DMS53 treated with DMSO at 0.1 percent for 48 hours (cell line): ENCODE measurements at regions not wholly inside any gene's neighbourhood (a gene's known extent, or its start where the extent isn't known, plus 50 kb on each side); places are given as distances from the start of the nearest gene placed in this dataset.

ENCODE experiments used
- DNase-seq: peaks from one replicate; lab custom pipeline; 2025; ENCODE audit not compliant: unreplicated experiment; lab: John Stamatoyannopoulos, UW

- no peak for DNase-seq
Measured at GRCh38 chr16:82567175-82567574, 59.6 kb upstream of the CDH13 start.

GRCh38 chr16:82563401-82563800 is 63.4 kb upstream of the CDH13 start:
- DNase-seq, result no peak

GRCh38 chr16:82562183-82562683 is 64.5 kb upstream of the CDH13 start:
- DNase-seq, result no peak

DNA sequence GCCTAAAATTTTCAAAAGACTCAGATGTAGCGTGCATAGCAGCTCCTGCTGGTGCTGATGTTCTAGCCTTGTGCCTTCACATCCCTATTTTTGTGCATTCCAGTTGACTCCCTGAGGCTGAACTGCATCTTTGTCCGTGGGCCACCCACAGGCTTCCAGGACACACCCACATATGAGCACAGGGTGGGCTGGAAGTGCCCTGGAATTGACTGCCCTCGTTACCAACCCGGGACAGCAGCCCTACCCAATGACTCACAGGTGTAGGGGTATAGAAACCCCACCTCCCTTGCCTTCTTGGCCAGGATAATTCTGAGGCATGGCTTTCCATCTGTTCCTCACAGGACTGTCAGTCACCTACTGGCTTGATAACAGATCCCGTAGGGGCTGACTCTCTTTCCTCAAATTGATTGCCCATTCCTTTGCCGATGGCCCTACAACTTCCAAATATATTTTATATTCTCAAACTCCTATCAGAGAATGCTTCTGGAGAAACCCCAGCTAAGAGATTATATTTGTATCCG is 65.9 kb upstream of the CDH13 start:
- no peak for DNase-seq

DNA sequence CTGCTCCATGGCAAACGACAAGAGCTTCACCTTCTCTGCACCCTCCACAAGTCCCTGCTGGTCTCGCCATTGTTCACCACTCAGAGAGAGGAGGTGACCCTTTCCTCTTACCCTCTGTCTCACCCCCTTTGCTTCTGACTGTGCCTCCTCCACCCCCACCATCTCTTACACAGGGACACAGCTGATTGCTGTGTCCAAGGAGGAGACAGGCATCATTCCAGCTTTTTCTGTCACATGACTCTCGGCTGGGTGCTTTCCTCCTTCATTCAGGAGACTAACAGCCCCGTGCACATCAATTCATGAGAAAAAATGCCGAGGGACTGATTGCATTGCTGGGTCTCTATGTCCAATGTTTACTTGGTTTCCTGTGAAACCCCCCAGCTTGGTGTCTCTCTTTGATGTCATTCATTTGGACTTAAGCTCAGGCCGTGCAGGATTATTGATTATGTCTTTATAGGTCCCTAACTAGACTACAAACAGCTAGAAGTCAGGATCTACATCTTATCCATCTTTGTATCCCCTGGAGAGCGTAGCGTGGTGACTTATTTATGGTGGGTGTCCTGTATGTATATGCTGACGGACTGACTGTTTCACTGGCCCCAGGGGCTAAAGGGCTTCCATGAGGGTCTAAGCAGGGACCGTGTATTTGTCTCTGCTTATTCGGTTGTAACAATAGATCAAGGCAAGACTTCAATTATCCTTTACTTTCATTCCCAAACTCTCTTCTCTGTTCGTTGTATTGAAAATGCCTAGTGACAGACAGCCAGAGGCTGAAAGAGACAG is 82.2 kb upstream of the CDH13 start:
- DNase-seq, result no peak

GRCh38 chr16:82542714-82543113 is 84.1 kb upstream of the CDH13 start:
- no peak for DNase-seq

- DNase-seq, result no peak
Measured at GRCh38 chr16:82541103-82541502, 85.7 kb upstream of the CDH13 start.

GRCh38 chr16:82535764-82536163 is 91.0 kb upstream of the CDH13 start:
- no peak for DNase-seq

DNA sequence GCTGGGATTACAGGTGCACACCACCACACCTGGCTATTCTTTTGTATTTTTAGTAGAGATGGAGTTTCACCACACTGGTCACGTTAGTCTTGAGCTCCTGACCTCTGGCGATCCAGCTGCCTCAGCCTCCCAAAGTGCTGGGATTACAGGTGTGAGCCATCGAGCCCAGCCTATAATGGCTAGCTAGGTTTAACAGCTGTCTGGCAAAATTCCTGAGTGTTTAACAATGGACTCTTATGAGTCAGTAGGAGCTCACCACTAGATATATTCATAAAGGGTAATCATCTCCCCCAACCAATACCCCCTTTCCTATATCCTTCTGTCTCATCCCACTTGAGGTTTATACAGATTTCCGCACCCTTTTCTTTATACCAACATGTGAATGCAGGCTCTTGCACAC is 91.5 kb upstream of the CDH13 start:
- DNase-seq, result no peak

DNA sequence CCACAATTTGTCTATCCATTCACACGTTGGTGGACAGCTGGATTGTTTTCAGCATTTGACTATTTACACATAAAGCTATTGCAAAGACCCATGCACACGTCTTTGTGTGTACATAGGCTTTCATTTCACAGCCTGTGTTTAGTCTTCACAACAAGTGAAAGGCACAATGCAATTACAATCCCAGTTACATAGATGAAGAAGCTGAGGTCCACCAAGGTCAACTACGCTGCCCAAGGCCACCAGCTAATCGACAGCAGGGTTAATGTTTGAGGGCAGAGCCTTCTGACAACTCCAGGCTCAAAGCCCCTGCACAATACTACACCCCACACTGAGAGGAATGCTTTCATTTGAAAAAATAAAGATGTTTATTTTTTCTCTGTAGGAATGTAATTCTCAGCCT is 93.6 kb upstream of the CDH13 start:
- DNase-seq, result no peak

- no peak for DNase-seq
Measured at GRCh38 chr16:82530883-82531282, 95.9 kb upstream of the CDH13 start.

DNA sequence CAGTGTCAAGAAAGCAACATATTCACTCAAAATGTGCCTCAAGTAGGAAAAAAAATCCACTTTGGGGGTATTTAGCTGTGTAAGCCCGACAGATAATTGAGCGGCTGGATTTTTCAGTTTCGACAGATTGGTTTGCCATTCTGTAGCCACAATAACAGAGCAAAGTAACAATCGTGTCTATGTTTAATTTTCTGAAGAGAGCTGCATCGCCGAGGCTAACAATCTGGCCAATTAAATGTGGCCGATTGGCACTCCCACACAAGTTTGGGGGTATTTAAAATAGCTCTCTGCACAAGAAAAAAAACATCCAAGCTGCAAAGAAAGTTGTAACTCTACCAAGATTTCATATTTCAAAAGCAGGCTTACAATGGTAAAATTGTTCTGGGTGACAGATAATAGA is 99.7 kb upstream of the CDH13 start:
- no peak for DNase-seq

- peak; percentile 58 for DNase-seq
Measured at GRCh38 chr16:82524976-82525375, 101.8 kb upstream of the CDH13 start.

GRCh38 chr16:82523815-82524214 is 103.0 kb upstream of the CDH13 start:
- DNase-seq, result no peak

GRCh38 chr16:82522026-82522425 is 104.7 kb upstream of the CDH13 start:
- no peak for DNase-seq

DNA sequence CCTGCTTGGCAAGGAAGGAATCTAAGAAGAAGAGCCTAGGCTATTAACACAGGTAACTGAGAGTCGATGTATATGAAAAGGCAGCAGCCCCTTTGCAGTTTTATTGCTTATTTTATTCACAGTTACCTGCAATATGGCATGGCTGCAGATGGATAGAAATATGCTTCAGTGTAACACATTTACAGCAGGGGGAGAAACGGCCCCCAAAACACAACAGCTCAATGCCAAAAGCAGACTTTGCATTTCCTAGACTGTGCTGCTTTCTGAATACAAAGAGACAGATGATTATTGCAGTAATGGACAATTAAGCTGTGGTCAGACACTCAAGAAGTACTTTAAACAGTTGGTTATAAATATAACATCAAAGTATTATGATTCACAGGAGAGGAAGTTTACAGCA is 108.0 kb upstream of the CDH13 start:
- no peak for DNase-seq

DNA sequence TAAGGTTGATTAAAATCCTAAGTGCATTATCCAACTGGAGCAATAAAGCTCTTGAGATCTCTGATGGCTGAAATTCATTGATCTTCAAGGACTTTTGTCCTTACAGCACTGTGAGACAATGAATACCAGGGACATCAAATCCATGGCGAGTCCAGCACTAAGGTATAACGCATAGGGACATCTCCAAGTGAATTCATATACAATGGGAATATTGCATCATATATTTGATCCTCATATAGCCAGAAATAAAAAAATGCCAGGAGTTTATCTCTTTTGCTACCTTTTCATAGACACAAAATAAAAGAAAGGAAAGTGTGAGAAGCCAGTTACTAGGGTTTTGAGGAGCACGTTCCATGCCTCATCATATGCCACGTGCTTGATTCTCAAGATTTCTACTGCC is 112.5 kb upstream of the CDH13 start:
- DNase-seq, result no peak

GRCh38 chr16:82510789-82511305 is 115.9 kb upstream of the CDH13 start:
- DNase-seq, result no peak

DNA sequence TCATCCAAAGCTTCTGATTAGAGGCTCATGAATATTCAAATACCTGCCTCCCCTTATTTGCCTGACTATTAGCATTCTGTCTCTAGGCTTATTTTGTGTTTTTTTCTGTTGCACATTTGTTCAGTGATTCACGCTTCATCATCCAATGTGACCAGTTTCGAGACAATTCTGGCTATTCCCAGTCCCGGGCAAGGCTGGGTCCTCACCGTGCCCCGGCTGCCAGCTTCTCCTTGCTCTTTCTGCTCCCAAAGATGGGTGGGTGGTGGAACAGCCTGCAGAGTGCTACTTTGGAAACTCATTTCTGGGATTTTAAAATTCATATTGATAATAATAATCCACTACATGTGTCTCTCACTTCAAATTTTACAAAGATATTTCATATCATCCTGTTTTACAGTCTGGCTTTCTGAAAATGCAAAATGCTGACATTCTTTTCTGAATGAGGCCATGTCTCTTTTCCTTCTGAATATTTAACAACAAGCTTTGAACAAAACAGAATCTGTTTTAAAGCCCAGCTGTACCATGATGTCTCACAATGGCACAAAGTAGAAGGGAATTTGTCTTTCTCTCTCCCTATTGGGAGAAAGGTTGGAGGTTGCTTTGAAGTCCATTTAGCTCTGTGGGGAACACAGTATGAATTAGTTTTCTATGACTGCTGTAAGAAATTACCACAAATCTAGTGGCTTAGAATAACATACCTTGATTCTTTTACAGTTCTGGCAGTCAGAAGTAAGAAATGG is 116.9 kb upstream of the CDH13 start:
- no peak for DNase-seq

GRCh38 chr16:82506692-82507670 is 119.8 kb upstream of the CDH13 start:
- DNase-seq, result no peak

GRCh38 chr16:82504836-82505235 is 121.9 kb upstream of the CDH13 start:
- no peak for DNase-seq
